ENCODE measurements at regions not wholly inside any gene's neighbourhood (a gene's known extent, or its start where the extent isn't known, plus 50 kb on each side); places are given as distances from the start of the nearest gene placed in this dataset.

DNA sequence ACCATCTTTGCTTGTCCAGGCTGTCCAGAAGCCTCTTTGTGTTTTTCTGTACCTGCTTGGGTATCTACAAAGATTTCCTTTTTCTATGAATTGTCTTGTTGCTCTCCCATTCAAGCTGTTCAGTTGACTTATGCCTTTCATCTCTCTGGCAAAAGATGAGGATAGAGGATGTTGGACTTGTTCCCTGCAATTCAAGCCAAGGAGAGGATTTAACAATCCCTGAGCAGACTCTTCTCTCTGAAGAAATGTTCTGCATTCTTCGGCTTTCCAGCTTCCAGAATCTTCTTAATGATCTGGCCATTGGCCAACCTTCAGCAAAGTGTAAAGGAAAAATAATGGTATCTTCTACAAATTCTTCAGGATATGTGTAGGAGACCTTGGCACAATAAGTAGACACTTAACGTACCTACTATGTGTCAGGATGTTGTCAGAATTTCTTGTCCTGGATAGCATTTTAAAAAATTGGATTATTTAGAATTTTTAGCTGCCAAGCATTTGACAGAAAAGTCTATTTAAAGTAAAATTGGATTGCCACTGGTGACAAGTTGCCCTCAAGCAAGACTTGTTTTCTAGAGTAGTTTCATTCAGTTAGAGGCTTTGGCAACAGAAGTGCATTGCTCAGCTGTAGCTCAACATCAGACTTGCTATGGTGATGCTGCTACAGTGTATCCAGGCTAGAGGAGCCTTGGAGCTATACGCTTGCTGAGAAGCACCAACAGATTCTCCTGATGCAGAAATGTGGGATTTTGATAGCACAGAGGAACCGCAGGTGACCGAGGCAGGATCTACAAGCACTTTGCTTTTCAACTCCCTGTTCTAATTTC is 455.7 kb downstream of the SUCLA2 start:
- Mint-ChIP-seq H3K4me1 (ENCODE audit: low read depth, unreplicated experiment) (no peaks in the 10 kb centered on the region), H3K27me3 (ENCODE audit: low read depth, unreplicated experiment) (no peaks in the 10 kb centered on the region), H3K27ac (ENCODE audit: unreplicated experiment) (no peak overlapping the region), H3K4me3 (ENCODE audit: unreplicated experiment) (no peak overlapping the region), H3K36me3 (ENCODE audit: low read depth, unreplicated experiment) (no peaks in the 10 kb centered on the region), H3K9me3 (ENCODE audit: unreplicated experiment) (peaks cover 1% of the 10 kb centered on the region)
- FAIRE-seq (no peak), DNase-seq (ENCODE audit: low read depth) (no peak)
- H3K4me2 ChIP-seq (ENCODE audit: low read length), result no peak overlapping the region
- H3K4me3 ChIP-seq (ENCODE audit: insufficient read depth, low read depth, low read length), result no peak overlapping the region
- no peaks in the 10 kb centered on the region for H3K27me3 ChIP-seq (ENCODE audit: insufficient read depth, low read length)
- H3K9ac ChIP-seq (ENCODE audit: low read length), result no peak overlapping the region
- no peaks in the 10 kb centered on the region for H3K36me3 ChIP-seq (ENCODE audit: insufficient read depth, low read length)
- no peak overlapping the region for H3K27ac ChIP-seq (ENCODE audit: low read depth, low read length)
- H3K9me3 ChIP-seq (ENCODE audit: insufficient read depth, low read depth, low read length), result no peaks in the 10 kb centered on the region
- H2AFZ ChIP-seq (ENCODE audit: low read depth, low read length), result no peak overlapping the region
- TF ChIP-seq, protein P1, sequence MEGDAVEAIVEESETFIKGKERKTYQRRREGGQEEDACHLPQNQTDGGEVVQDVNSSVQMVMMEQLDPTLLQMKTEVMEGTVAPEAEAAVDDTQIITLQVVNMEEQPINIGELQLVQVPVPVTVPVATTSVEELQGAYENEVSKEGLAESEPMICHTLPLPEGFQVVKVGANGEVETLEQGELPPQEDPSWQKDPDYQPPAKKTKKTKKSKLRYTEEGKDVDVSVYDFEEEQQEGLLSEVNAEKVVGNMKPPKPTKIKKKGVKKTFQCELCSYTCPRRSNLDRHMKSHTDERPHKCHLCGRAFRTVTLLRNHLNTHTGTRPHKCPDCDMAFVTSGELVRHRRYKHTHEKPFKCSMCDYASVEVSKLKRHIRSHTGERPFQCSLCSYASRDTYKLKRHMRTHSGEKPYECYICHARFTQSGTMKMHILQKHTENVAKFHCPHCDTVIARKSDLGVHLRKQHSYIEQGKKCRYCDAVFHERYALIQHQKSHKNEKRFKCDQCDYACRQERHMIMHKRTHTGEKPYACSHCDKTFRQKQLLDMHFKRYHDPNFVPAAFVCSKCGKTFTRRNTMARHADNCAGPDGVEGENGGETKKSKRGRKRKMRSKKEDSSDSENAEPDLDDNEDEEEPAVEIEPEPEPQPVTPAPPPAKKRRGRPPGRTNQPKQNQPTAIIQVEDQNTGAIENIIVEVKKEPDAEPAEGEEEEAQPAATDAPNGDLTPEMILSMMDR (IDR thresholded peaks at IDR 0.05; ENCODE audit: insufficient read depth, low read depth, low read length), result no peak
- no peak for TF ChIP-seq EZH2 (IDR thresholded peaks at IDR 0.05; ENCODE audit: insufficient read depth, low read length)
- H4K20me1 ChIP-seq (ENCODE audit: insufficient read depth, low read length), result no peaks in the 10 kb centered on the region
- H3K4me1 ChIP-seq (ENCODE audit: insufficient read depth, low read length), result no peaks in the 10 kb centered on the region
- H3K79me2 ChIP-seq (ENCODE audit: insufficient read depth, low read length), result no peaks in the 10 kb centered on the region

DNA sequence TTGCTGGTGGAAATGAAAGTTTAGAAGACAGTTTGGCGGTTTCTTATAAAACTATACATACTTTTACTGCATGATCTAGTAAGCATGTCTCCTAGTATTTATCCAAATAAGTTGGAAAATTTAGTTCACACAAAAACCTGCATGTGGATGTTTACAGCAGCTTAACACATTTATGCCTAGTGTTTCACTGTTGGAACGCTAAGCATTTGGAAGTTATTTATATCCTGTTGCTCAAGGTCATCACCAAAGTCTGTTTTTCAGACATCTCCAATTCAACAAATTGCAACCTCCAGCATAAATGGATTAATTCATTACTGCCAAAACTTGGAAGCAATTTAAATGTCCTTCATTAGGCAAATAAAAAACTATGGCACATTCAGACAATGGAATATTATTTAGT is 461.8 kb downstream of the SUCLA2 start:
- no peak overlapping the region for H3K4me3 ChIP-seq (ENCODE audit: insufficient read depth, low read depth, low read length)
- peaks cover 6% of the 10 kb centered on the region for H3K9me3 Mint-ChIP-seq (ENCODE audit: unreplicated experiment)
- H2AFZ ChIP-seq (ENCODE audit: low read depth, low read length), result no peak overlapping the region
- FAIRE-seq (no peak), DNase-seq (ENCODE audit: low read depth) (no peak)
- TF ChIP-seq EZH2 (IDR thresholded peaks at IDR 0.05; ENCODE audit: insufficient read depth, low read length), result no peak
- TF ChIP-seq, protein P1 (IDR thresholded peaks at IDR 0.05; ENCODE audit: insufficient read depth, low read depth, low read length), result no peak
- H3K27ac ChIP-seq (ENCODE audit: low read depth, low read length), result no peak overlapping the region
- no peaks in the 10 kb centered on the region for H3K9me3 ChIP-seq (ENCODE audit: insufficient read depth, low read depth, low read length)
- no peaks in the 10 kb centered on the region for H3K27me3 ChIP-seq (ENCODE audit: insufficient read depth, low read length)
- H4K20me1 ChIP-seq (ENCODE audit: insufficient read depth, low read length), result no peaks in the 10 kb centered on the region
- no peak overlapping the region for H3K4me3 Mint-ChIP-seq (ENCODE audit: unreplicated experiment)
- H3K4me2 ChIP-seq (ENCODE audit: low read length), result no peak overlapping the region
- no peak overlapping the region for H3K9ac ChIP-seq (ENCODE audit: low read length)
- H3K36me3 Mint-ChIP-seq (ENCODE audit: low read depth, unreplicated experiment), result no peaks in the 10 kb centered on the region
- H3K4me1 ChIP-seq (ENCODE audit: insufficient read depth, low read length), result no peaks in the 10 kb centered on the region
- H3K36me3 ChIP-seq (ENCODE audit: insufficient read depth, low read length), result no peaks in the 10 kb centered on the region
- no peaks in the 10 kb centered on the region for H3K4me1 Mint-ChIP-seq (ENCODE audit: low read depth, unreplicated experiment)
- H3K27me3 Mint-ChIP-seq (ENCODE audit: low read depth, unreplicated experiment), result no peaks in the 10 kb centered on the region
- no peaks in the 10 kb centered on the region for H3K79me2 ChIP-seq (ENCODE audit: insufficient read depth, low read length)
- H3K27ac Mint-ChIP-seq (ENCODE audit: unreplicated experiment), result no peak overlapping the region

DNA sequence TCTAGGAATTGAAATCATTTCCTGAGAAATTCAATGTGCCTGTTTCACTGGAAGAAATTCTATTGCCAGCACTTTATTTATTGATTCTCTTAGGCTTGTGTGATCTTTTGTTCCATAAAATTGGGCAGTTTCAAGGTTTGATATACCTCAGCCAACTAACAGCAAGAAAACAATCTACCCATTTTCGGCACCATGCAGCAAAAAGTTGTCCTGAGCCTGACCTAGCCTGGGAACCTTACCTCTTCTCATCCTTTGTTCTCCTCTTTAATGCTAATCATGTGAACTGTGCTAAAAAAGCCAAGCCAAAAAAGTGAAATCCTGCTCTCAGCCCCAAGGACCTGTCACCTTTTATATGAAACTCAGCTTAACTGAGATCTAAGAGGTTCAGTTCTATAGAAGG is 477.3 kb downstream of the SUCLA2 start:
- Histone ChIP-seq H2AFZ (ENCODE audit: low read depth, low read length) (no peak overlapping the region), H3K79me2 (ENCODE audit: insufficient read depth, low read length) (no peaks in the 10 kb centered on the region), H3K9me3 (ENCODE audit: insufficient read depth, low read depth, low read length) (no peaks in the 10 kb centered on the region), H3K4me3 (ENCODE audit: insufficient read depth, low read depth, low read length) (no peak overlapping the region), H3K36me3 (ENCODE audit: insufficient read depth, low read length) (no peaks in the 10 kb centered on the region), H4K20me1 (ENCODE audit: insufficient read depth, low read length) (no peaks in the 10 kb centered on the region), H3K27me3 (ENCODE audit: insufficient read depth, low read length) (no peaks in the 10 kb centered on the region), H3K4me1 (ENCODE audit: insufficient read depth, low read length) (no peaks in the 10 kb centered on the region), H3K27ac (ENCODE audit: low read depth, low read length) (no peak overlapping the region), H3K9ac (ENCODE audit: low read length) (no peak overlapping the region), H3K4me2 (ENCODE audit: low read length) (no peak overlapping the region)
- FAIRE-seq (no peak), DNase-seq (ENCODE audit: low read depth) (no peak)
- Mint-ChIP-seq H3K9me3 (ENCODE audit: unreplicated experiment) (peaks cover 4% of the 10 kb centered on the region), H3K36me3 (ENCODE audit: low read depth, unreplicated experiment) (no peaks in the 10 kb centered on the region), H3K27me3 (ENCODE audit: low read depth, unreplicated experiment) (no peaks in the 10 kb centered on the region), H3K4me1 (ENCODE audit: low read depth, unreplicated experiment) (peaks cover 4% of the 10 kb centered on the region), H3K27ac (ENCODE audit: unreplicated experiment) (no peak overlapping the region), H3K4me3 (ENCODE audit: unreplicated experiment) (no peak overlapping the region)
- TF ChIP-seq, protein P1 (IDR thresholded peaks at IDR 0.05; ENCODE audit: insufficient read depth, low read depth, low read length), result no peak
- no peak for TF ChIP-seq EZH2 (IDR thresholded peaks at IDR 0.05; ENCODE audit: insufficient read depth, low read length)

Data from astrocyte (in vitro differentiated cells and primary cell).